Sigmoid colon (tissue), 6 donors: ENCODE measurements at regions not wholly inside any gene's neighbourhood (a gene's known extent, or its start where the extent isn't known, plus 50 kb on each side); places are given as distances from the start of the nearest gene placed in this dataset.
A peak's percentile ranks its signal among the peaks of the same experiment; 100 is the strongest.

Source experiments
- DNase-seq: peaks from one replicate; pipeline ENCODE4 v3.0.0-alpha.2; 2019
- H3K27ac ChIP-seq, 4 donors: fragments of 200-600 bp; sonication (generic); one replicate each; pipeline ENCODE4 v1.5.1; 2016 to 2019; ENCODE audit warnings: mild to moderate bottlenecking in 1 of 4
- H3K27me3 ChIP-seq, 3 donors: fragments of 200-600 bp; sonication (generic); one replicate each; pipeline ENCODE4 v1.5.1; 2019; ENCODE audit warnings: mild to moderate bottlenecking in 1 of 3
- H3K36me3 ChIP-seq, 4 donors: fragments of 200-600 bp; sonication (generic); one replicate each; pipeline ENCODE4 v1.5.1; 2016 to 2019
- H3K4me1 ChIP-seq, 4 donors: fragments of 200-600 bp; sonication (generic); one replicate each; pipeline ENCODE4 v1.5.1; 2017 to 2019
- H3K4me3 ChIP-seq, 4 donors: fragments of 200-600 bp; sonication (generic); one replicate each; pipeline ENCODE4 v1.5.1; 2017 to 2019; ENCODE audit warnings: mild to moderate bottlenecking in 2 of 4, moderate library complexity in 1 of 4
- H3K9me3 ChIP-seq, 4 donors: fragments of 200-600 bp in 3 of 4; sonication (generic) in 3 of 4; one replicate each; pipeline versions ENCODE4 v1.5.1 to v1.6.1; 2013 to 2019
- CTCF ChIP-seq, 4 experiments: fragments of 450-650 bp in 3 of 4; fragments of 200-600 bp in 1 of 4; IDR thresholded peaks; one replicate each; pipeline ENCODE4 v1.5.1; 2016 to 2019; ENCODE audit warnings: antibody characterized with exemption in 4 of 4, mild to moderate bottlenecking in 3 of 4, moderate library complexity in 2 of 4
- EP300 ChIP-seq, 4 donors: sonication (generic); formaldehyde crosslinking; IDR thresholded peaks; one replicate each; pipeline ENCODE4 v1.6.1; 2017; ENCODE audit warnings: antibody characterized with exemption in 4 of 4
- POLR2A ChIP-seq, 2 donors: fragments of 450-650 bp; IDR thresholded peaks; one replicate each; pipeline ENCODE4 v1.6.1; 2016; ENCODE audit warnings: antibody characterized with exemption in 2 of 2, mild to moderate bottlenecking in 2 of 2, moderate library complexity in 2 of 2
- POLR2AphosphoS5 ChIP-seq, 4 donors: sonication (generic); formaldehyde crosslinking; IDR thresholded peaks; one replicate each; pipeline ENCODE4 v1.6.1; 2017; ENCODE audit warnings: antibody characterized with exemption in 4 of 4
- WGBS, 2 donors: extraction: QIAGEN DNeasy Blood & Tissue Kit; methylation state at CpG; one replicate each; pipeline ENCODE4 v1.1.7; 2013; 5-methylcytosine and 5-hydroxymethylcytosine counted together
- intact Hi-C: fragments of 100-400 bp; cut with DNase I; formaldehyde crosslinking; loops from one replicate; pipeline ENCODE4 v1.15.1; 2023
- donor health status: healthy with polysubstance abuse.
- donor health status: healthy.

GRCh38 chr5:34550247-34550646 is 105.9 kb upstream of the RAI14 start:
- DNase-seq, result no peak
- no peaks in the 10 kb centered on the region for H3K27me3 ChIP-seq
- TF ChIP-seq POLR2AphosphoS5 (IDR thresholded peaks at IDR 0.05), result no peak
- TF ChIP-seq CTCF (IDR thresholded peaks at IDR 0.05), result no peak
- TF ChIP-seq POLR2A (IDR thresholded peaks at IDR 0.05), result no peak
- TF ChIP-seq EP300 (IDR thresholded peaks at IDR 0.05), result no peak
- no peaks in the 10 kb centered on the region for H3K36me3 ChIP-seq
- intact Hi-C loops, result loop anchor here (10.0 kb wide), 1 partner anchor 105 kb away; the partner anchor contains the start of gene RAI14
- H3K4me3 ChIP-seq, result no peak overlapping the region
- H3K9me3 ChIP-seq, result peaks cover 0 to 3% (median 0%) of the 10 kb centered on the region in 4 donors
- peaks cover 0 to 29% (median 17%) of the 10 kb centered on the region in 4 donors for H3K4me1 ChIP-seq
- H3K27ac ChIP-seq, result peak overlapping the region in 1 of 4 donors; percentile 80
- WGBS, 2 donors, result 91 to 94% methylated on average over 2 of the region's 2 CpGs

- Histone ChIP-seq H3K27ac (peak overlapping the region in 2 of 4 donors; percentile 5 to 80), H3K27me3 (no peaks in the 10 kb centered on the region), H3K4me1 (peaks cover 0 to 29% (median 17%) of the 10 kb centered on the region in 4 donors), H3K9me3 (peaks cover 0 to 2% (median 0%) of the 10 kb centered on the region in 4 donors), H3K4me3 (no peak overlapping the region), H3K36me3 (no peaks in the 10 kb centered on the region)
- intact Hi-C loops, result loop anchor here (10.0 kb wide), 1 partner anchor 104 kb away; the partner anchor contains the start of gene RAI14
- no peak for DNase-seq
- 14 to 52% methylated on average over 3 of the region's 3 CpGs for WGBS, 2 donors
- TF ChIP-seq EP300 (IDR thresholded peaks at IDR 0.05) (no peak), CTCF (IDR thresholded peaks at IDR 0.05) (no peak)
These were observed 105.2 kb upstream of the RAI14 start for GRCh38 chr5:34550964-34551363.

GRCh38 chr5:34551911-34552433 is 104.2 kb upstream of the RAI14 start:
- no peak for TF ChIP-seq CTCF (IDR thresholded peaks at IDR 0.05)
- peak; percentile 37 to 72 (median 54) for TF ChIP-seq POLR2AphosphoS5 (IDR thresholded peaks at IDR 0.05)
- no peak for TF ChIP-seq POLR2A (IDR thresholded peaks at IDR 0.05)
- TF ChIP-seq EP300 (IDR thresholded peaks at IDR 0.05), result peak in 1 of 4 donors; percentile 68
- intact Hi-C loops, result loop anchor here (10.0 kb wide), 1 partner anchor 103 kb away; the partner anchor contains the start of gene RAI14
- H3K36me3 ChIP-seq, result no peaks in the 10 kb centered on the region
- peak overlapping the region; percentile 42 to 80 (median 72) for H3K27ac ChIP-seq
- DNase-seq, result peak; percentile 75
- peaks cover 0 to 29% (median 17%) of the 10 kb centered on the region in 4 donors for H3K4me1 ChIP-seq
- WGBS, 2 donors, result 74 to 89% methylated on average over 4 of the region's 4 CpGs
- no peaks in the 10 kb centered on the region for H3K27me3 ChIP-seq
- no peak overlapping the region for H3K4me3 ChIP-seq
- H3K9me3 ChIP-seq, result peaks cover 0 to under 1% (median 0%) of the 10 kb centered on the region in 4 donors

GRCh38 chr5:34552686-34553085 is 103.4 kb upstream of the RAI14 start:
- TF ChIP-seq POLR2A (IDR thresholded peaks at IDR 0.05) (no peak), POLR2AphosphoS5 (IDR thresholded peaks at IDR 0.05) (no peak), CTCF (IDR thresholded peaks at IDR 0.05) (no peak), EP300 (IDR thresholded peaks at IDR 0.05) (no peak)
- Histone ChIP-seq H3K9me3 (no peaks in the 10 kb centered on the region), H3K27me3 (no peaks in the 10 kb centered on the region), H3K27ac (peak overlapping the region; percentile 42 to 80 (median 72)), H3K4me1 (peaks cover 0 to 29% (median 17%) of the 10 kb centered on the region in 4 donors), H3K4me3 (no peak overlapping the region), H3K36me3 (no peaks in the 10 kb centered on the region)
- no peak for DNase-seq
- intact Hi-C loops, result loop anchor here (10.0 kb wide), 1 partner anchor 102 kb away; the partner anchor contains the start of gene RAI14
- WGBS, 2 donors, result 89 to 93% methylated on average over 3 of the region's 3 CpGs
